ENCODE measurements at regions not wholly inside any gene's neighbourhood (a gene's known extent, or its start where the extent isn't known, plus 50 kb on each side); places are given as distances from the start of the nearest gene placed in this dataset.

DNA sequence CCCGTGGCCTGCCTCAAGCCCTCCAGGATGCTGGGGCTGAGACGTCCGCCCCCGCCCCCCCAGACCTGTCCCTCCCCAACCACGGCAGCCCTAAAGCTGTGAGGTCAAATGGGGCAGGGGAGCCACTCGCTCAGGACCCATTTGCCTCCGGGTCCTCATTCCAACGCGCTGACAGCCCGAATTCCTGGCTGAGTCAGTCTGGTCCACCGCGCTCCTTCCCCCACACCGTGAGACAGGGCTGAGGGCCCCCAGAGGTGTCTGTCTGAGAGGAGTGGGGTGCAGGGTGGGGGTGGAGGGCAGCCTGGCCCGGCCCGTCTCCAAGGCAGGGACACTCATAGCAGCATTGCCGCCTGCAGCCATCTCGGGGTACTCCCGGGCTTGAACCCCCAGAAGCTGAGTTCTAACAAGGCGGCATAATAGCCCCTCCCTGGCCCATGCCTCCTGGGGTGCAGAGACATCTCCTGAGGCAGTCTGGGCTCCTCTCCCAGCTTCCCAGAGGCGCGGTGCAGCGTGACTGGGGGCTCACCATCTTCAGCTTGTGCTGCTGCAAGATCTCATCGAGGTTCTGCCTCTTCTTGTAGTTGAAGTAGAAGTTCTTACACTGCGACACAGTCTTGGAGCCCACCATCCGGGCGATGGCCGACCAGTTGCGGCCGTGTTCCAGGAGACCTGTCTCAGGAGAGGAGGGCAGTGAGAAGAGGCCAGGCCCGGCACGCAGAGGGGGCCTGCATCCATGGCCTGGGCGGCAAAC, 90.5 kb downstream of the RFLNA start:
- TF ChIP-seq, protein P1, sequence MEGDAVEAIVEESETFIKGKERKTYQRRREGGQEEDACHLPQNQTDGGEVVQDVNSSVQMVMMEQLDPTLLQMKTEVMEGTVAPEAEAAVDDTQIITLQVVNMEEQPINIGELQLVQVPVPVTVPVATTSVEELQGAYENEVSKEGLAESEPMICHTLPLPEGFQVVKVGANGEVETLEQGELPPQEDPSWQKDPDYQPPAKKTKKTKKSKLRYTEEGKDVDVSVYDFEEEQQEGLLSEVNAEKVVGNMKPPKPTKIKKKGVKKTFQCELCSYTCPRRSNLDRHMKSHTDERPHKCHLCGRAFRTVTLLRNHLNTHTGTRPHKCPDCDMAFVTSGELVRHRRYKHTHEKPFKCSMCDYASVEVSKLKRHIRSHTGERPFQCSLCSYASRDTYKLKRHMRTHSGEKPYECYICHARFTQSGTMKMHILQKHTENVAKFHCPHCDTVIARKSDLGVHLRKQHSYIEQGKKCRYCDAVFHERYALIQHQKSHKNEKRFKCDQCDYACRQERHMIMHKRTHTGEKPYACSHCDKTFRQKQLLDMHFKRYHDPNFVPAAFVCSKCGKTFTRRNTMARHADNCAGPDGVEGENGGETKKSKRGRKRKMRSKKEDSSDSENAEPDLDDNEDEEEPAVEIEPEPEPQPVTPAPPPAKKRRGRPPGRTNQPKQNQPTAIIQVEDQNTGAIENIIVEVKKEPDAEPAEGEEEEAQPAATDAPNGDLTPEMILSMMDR (conservative IDR thresholded peaks at IDR 0.05; ENCODE audit: low read depth, low read length), result no peak
- TF ChIP-seq CEBPB (IDR thresholded peaks at IDR 0.05; ENCODE audit: low read depth, low read length) (no peak), POLR2A (IDR thresholded peaks at IDR 0.05; ENCODE audit: low read depth, low read length) (no peak), MXI1 (IDR thresholded peaks at IDR 0.05; ENCODE audit: borderline replicate concordance, low read depth, low read length) (no peak), MAFK (IDR thresholded peaks at IDR 0.05; ENCODE audit: low read depth, low read length) (no peak), FOS (IDR thresholded peaks at IDR 0.05; ENCODE audit: low read depth, low read length) (peak; percentile 93), RAD21 (IDR thresholded peaks at IDR 0.05; ENCODE audit: low read length) (no peak)

All from IMR-90 (cell line).